ENCODE measurements at regions not wholly inside any gene's neighbourhood (a gene's known extent, or its start where the extent isn't known, plus 50 kb on each side); places are given as distances from the start of the nearest gene placed in this dataset.

- Mint-ChIP-seq H3K27me3 (ENCODE audit: low read depth) (no peaks in the 10 kb centered on the region), H3K9me3 (peaks cover 3% of the 10 kb centered on the region), H3K27ac (ENCODE audit: unreplicated experiment) (no peak overlapping the region), H3K4me1 (no peaks in the 10 kb centered on the region), H3K36me3 (ENCODE audit: low read depth) (no peaks in the 10 kb centered on the region), H3K4me3 (no peak overlapping the region)
- TF ChIP-seq CTCF (conservative IDR thresholded peaks at IDR 0.05) = no peak
- no peak for DNase-seq (ENCODE audit: low read depth, low spot score)
Measured at GRCh38 chr14:79947440-79948054, 263.8 kb downstream of the DIO2 start.

- Mint-ChIP-seq H3K27me3 (ENCODE audit: low read depth) (no peaks in the 10 kb centered on the region), H3K4me3 (no peak overlapping the region), H3K36me3 (ENCODE audit: low read depth) (no peaks in the 10 kb centered on the region), H3K4me1 (no peaks in the 10 kb centered on the region), H3K9me3 (peaks cover 3% of the 10 kb centered on the region), H3K27ac (ENCODE audit: unreplicated experiment) (no peak overlapping the region)
- no peak for TF ChIP-seq CTCF (conservative IDR thresholded peaks at IDR 0.05)
- DNase-seq (ENCODE audit: low read depth, low spot score) = no peak
Measured at GRCh38 chr14:79939235-79939634, 272.1 kb downstream of the DIO2 start.

- no peak for DNase-seq (ENCODE audit: low read depth, low spot score)
- Mint-ChIP-seq H3K27me3 (ENCODE audit: low read depth) (no peaks in the 10 kb centered on the region), H3K9me3 (peaks cover 5% of the 10 kb centered on the region), H3K36me3 (ENCODE audit: low read depth) (no peaks in the 10 kb centered on the region), H3K4me3 (no peak overlapping the region), H3K4me1 (no peaks in the 10 kb centered on the region), H3K27ac (ENCODE audit: unreplicated experiment) (no peak overlapping the region)
- no peak for TF ChIP-seq CTCF (conservative IDR thresholded peaks at IDR 0.05)
Measured at GRCh38 chr14:79938185-79938584, 273.1 kb downstream of the DIO2 start.

GRCh38 chr14:79937433-79937832, 273.9 kb downstream of the DIO2 start:
- no peak for DNase-seq (ENCODE audit: low read depth, low spot score)
- H3K4me3 Mint-ChIP-seq = no peak overlapping the region

GRCh38 chr14:79924551-79924950, 286.8 kb downstream of the DIO2 start:
- no peak for TF ChIP-seq CTCF (conservative IDR thresholded peaks at IDR 0.05)
- Mint-ChIP-seq H3K4me3 (no peak overlapping the region), H3K27me3 (ENCODE audit: low read depth) (no peaks in the 10 kb centered on the region), H3K4me1 (no peaks in the 10 kb centered on the region), H3K36me3 (ENCODE audit: low read depth) (peaks cover under 1% of the 10 kb centered on the region), H3K27ac (ENCODE audit: unreplicated experiment) (no peak overlapping the region), H3K9me3 (peaks cover 2% of the 10 kb centered on the region)
- no peak for DNase-seq (ENCODE audit: low read depth, low spot score)

More at GRCh38 chr14:79937433-79937832, 273.9 kb downstream of the DIO2 start:
- TF ChIP-seq CTCF (conservative IDR thresholded peaks at IDR 0.05) = no peak
- no peaks in the 10 kb centered on the region for H3K4me1 Mint-ChIP-seq
- peaks cover 2% of the 10 kb centered on the region for H3K9me3 Mint-ChIP-seq
- H3K27me3 Mint-ChIP-seq (ENCODE audit: low read depth) = no peaks in the 10 kb centered on the region
- no peak overlapping the region for H3K27ac Mint-ChIP-seq (ENCODE audit: unreplicated experiment)
- no peaks in the 10 kb centered on the region for H3K36me3 Mint-ChIP-seq (ENCODE audit: low read depth)

Measured in neural crest cell (in vitro differentiated cells).